HepG2 (cell line): ENCODE measurements at regions not wholly inside any gene's neighbourhood (a gene's known extent, or its start where the extent isn't known, plus 50 kb on each side); places are given as distances from the start of the nearest gene placed in this dataset.

Experiments used
- ATAC-seq: fragments of 200-7000 bp; cut with Tn5 transposase; 3 replicates; pipeline ENCODE4 v1.9.1; 2020; ENCODE audit warnings: mild to moderate bottlenecking, moderate library complexity
- BruUV-seq: library from RNA; stranded (reverse); fragments of 400-500 nt; replicated peaks from 2 replicates; lab custom pipeline; 2021; lab: Mats Ljungman, UMichigan
- CTCF ChIA-PET: fragments of 300-600 bp; formaldehyde crosslinking; extraction: SDS; loops from one replicate; lab custom pipeline; 2021; ENCODE audit warnings: low total read pairs, inconsistent platforms, low intra/inter-chr PET ratio; lab: Yijun Ruan, JAX
- POLR2A ChIA-PET: fragments of 350-600 bp; sonication (Branson Sonifier 250); formaldehyde crosslinking; loops from one replicate; lab custom pipeline; 2020; ENCODE audit warnings: antibody characterized with exemption, inconsistent platforms; lab: Yijun Ruan, JAX
- DNase-seq: peaks from one replicate; pipeline ENCODE4 v3.0.0-alpha.2; 2015; ENCODE audit warnings: low spot score
- FAIRE-seq: peaks from 3 replicates; lab custom pipeline; 2011; peaks lifted over from hg19 to GRCh38; lab: Jason Lieb, UNC
- H2AFZ ChIP-seq: one replicate; pipeline ENCODE4 v1.6.1; 2011; ENCODE audit warnings: low read length, inconsistent platforms
- H3K27ac ChIP-seq: fragments of 300-600 bp; 3 replicates; pipeline ENCODE4 v1.8.0; 2011; ENCODE audit warnings: mixed run types, mild to moderate bottlenecking, mixed read lengths, low read length, inconsistent platforms; ENCODE audit not compliant: insufficient read depth; ENCODE audit errors: extremely low read length
- H3K27me3 ChIP-seq, 2 experiments: fragments of 200-600 bp in 1 of 2; 2 replicates in 1 of 2; 3 replicates in 1 of 2; pipeline versions ENCODE4 v1.6.0 to v1.8.0; 2011; ENCODE audit warnings: low read length in 2 of 2, mild to moderate bottlenecking in 2 of 2, moderate library complexity in 2 of 2, inconsistent platforms in 1 of 2; ENCODE audit not compliant: insufficient read depth in 2 of 2, control insufficient read depth in 1 of 2
- H3K36me3 ChIP-seq, 2 experiments: fragments of 200-600 bp in 1 of 2; replicated peaks in 1 of 2; 2 replicates in 1 of 2; 3 replicates in 1 of 2; pipeline versions ENCODE4 v1.5.1 to v1.8.0; 2011; ENCODE audit warnings: low read length in 2 of 2, inconsistent platforms in 1 of 2; ENCODE audit not compliant: insufficient read depth in 2 of 2, control insufficient read depth in 1 of 2
- H3K4me1 ChIP-seq: 2 replicates; pipeline ENCODE4 v1.5.1; 2012; ENCODE audit warnings: low read length, inconsistent platforms; ENCODE audit not compliant: insufficient read depth
- H3K4me2 ChIP-seq: 2 replicates; pipeline ENCODE4 v1.6.0; 2011; ENCODE audit warnings: low read depth, low read length, inconsistent platforms
- H3K4me3 ChIP-seq, 3 experiments: fragments of 200-600 bp in 1 of 3; sonication (generic), shearing (Covaris generic) in 1 of 3; replicated peaks in 1 of 3; 2 replicates each; pipeline ENCODE4 v1.5.1; 2011 to 2016; ENCODE audit warnings: low read length in 3 of 3, inconsistent platforms in 2 of 3, low read depth in 2 of 3, mild to moderate bottlenecking in 2 of 3, control low read depth in 1 of 3, mixed read lengths in 1 of 3; ENCODE audit not compliant: insufficient read depth in 1 of 3
- H3K79me2 ChIP-seq: one replicate; pipeline ENCODE4 v1.6.1; 2011; ENCODE audit warnings: low read length, inconsistent platforms; ENCODE audit not compliant: insufficient read depth
- H3K9ac ChIP-seq: 2 replicates; pipeline ENCODE4 v1.6.0; 2011; ENCODE audit warnings: mild to moderate bottlenecking, low read depth, low read length, inconsistent platforms; ENCODE audit not compliant: insufficient read depth
- H3K9me3 ChIP-seq: 2 replicates; pipeline ENCODE4 v1.5.1; 2012; ENCODE audit warnings: mild to moderate bottlenecking, low read length
- H4K20me1 ChIP-seq: 2 replicates; pipeline ENCODE4 v1.6.0; 2011; ENCODE audit warnings: inconsistent platforms, mild to moderate bottlenecking, low read length, moderate library complexity; ENCODE audit not compliant: insufficient read depth
- GATAD1 ChIP-seq: IDR thresholded peaks from 2 replicates; pipeline ENCODE4 v1.6.1; 2016; ENCODE audit warnings: missing genetic modification reagents, missing compliant biosample characterization
- HOMEZ ChIP-seq: IDR thresholded peaks from 2 replicates; pipeline ENCODE4 v1.6.1; 2016; ENCODE audit warnings: low read depth
- MEF2D ChIP-seq: sonication (generic); formaldehyde crosslinking; IDR thresholded peaks from 2 replicates; pipeline ENCODE4 v1.5.1; 2020; ENCODE audit warnings: mild to moderate bottlenecking, missing genetic modification reagents
- NFE2L1 ChIP-seq: sonication (generic); formaldehyde crosslinking; IDR thresholded peaks from 2 replicates; pipeline ENCODE4 v1.4.0; 2020; ENCODE audit warnings: missing genetic modification reagents, mild to moderate bottlenecking, borderline replicate concordance
- SPEN ChIP-seq: sonication (generic); formaldehyde crosslinking; IDR thresholded peaks from 2 replicates; pipeline ENCODE4 v1.5.1; 2020; ENCODE audit warnings: low read depth, mild to moderate bottlenecking, missing genetic modification reagents
- ZNF274 ChIP-seq: sonication (generic); formaldehyde crosslinking; IDR thresholded peaks from 2 replicates; pipeline ENCODE4 v1.5.1; 2020; ENCODE audit warnings: mild to moderate bottlenecking, missing genetic modification reagents
- ZNF362 ChIP-seq: sonication (generic); formaldehyde crosslinking; IDR thresholded peaks from 2 replicates; pipeline ENCODE4 v1.4.0; 2020; ENCODE audit warnings: missing genetic modification reagents, mild to moderate bottlenecking, borderline replicate concordance
- ZSCAN31 ChIP-seq: sonication (generic); formaldehyde crosslinking; IDR thresholded peaks from 2 replicates; pipeline ENCODE4 v1.5.0; 2020; ENCODE audit warnings: low read depth, mild to moderate bottlenecking, missing genetic modification reagents
- WGBS: methylation state at CpG from one replicate; pipeline ENCODE4 v1.1.6; 2017; ENCODE audit warnings: low lambda C conversion rate; 5-methylcytosine and 5-hydroxymethylcytosine counted together
- in situ Hi-C: cut with HindIII; loops from 2 replicates; pipeline ENCODE4 v1.10.0; 2017; ENCODE audit warnings: low pct_unique_long_range_greater_than_20kb; ENCODE audit not compliant: extremely low pct_ligation_motif_present
- intact Hi-C: fragments of 100-400 bp; cut with micrococcal nuclease; formaldehyde crosslinking; loops from one replicate; pipeline ENCODE4 v1.10.0; 2022; ENCODE audit not compliant: unreplicated experiment
- TF ChIP-seq, protein P1 (sequence below): IDR thresholded peaks from 2 replicates; pipeline ENCODE4 v1.6.1; 2016; ENCODE audit warnings: low read depth, borderline replicate concordance

DNA sequence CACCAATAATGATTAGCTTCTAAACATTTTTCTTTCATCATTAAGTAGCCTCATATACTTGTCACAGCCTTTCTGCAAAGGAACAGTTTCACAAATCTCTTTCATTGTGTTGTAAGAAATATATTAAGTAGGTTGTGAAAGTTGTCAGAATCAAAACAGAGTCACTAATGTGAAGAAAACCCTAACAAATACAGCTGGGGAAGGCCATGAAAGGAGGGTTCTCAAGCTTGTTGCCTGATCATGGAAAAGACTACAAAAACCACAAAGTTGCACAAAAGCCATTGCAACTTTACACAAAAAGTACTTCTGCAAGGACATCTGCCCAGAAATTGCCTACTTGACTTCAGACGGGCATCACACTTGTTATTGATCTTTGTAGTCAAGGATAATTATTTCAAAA is 216.1 kb downstream of the ALDH8A1 start:
- intact Hi-C loops (no loop called here), in situ Hi-C loops (no loop called here)
- Histone ChIP-seq H3K36me3 (no peaks in the 10 kb centered on the region), H3K79me2 (no peaks in the 10 kb centered on the region), H3K9me3 (no peaks in the 10 kb centered on the region), H2AFZ (no peak overlapping the region), H3K4me1 (no peaks in the 10 kb centered on the region), H4K20me1 (no peaks in the 10 kb centered on the region), H3K27ac (no peak overlapping the region), H3K4me3 (no peak overlapping the region), H3K27me3 (0 out of 5 replicates have a peak, but pooled peaks cover 0 to 2% of the 10 kb centered on the region in 2 experiments), H3K4me2 (no peak overlapping the region), H3K9ac (no peak overlapping the region)
- 39% methylated on average over 1 of the region's 1 CpG for WGBS
- no TSS peak for BruUV-seq
- FAIRE-seq (no peak), ATAC-seq (no peak), DNase-seq (no peak)
- ChIA-PET CTCF (no interaction called here), POLR2A (no interaction called here)
- TF ChIP-seq SPEN (CRISPR knock-in tag) (no peak), ZNF362 (no peak), NFE2L1 (no peak), HOMEZ (no peak), GATAD1 (CRISPR knock-in tag) (no peak), MEF2D (CRISPR knock-in tag) (no peak), ZNF274 (CRISPR knock-in tag) (no peak), ZSCAN31 (CRISPR knock-in tag) (no peak)
- TF ChIP-seq, protein P1, sequence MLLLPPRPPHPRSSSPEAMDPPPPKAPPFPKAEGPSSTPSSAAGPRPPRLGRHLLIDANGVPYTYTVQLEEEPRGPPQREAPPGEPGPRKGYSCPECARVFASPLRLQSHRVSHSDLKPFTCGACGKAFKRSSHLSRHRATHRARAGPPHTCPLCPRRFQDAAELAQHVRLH: no peak
